Breast epithelium (tissue), 4 donors: ENCODE measurements at regions not wholly inside any gene's neighbourhood (a gene's known extent, or its start where the extent isn't known, plus 50 kb on each side); places are given as distances from the start of the nearest gene placed in this dataset.
"Not testable (repeated sequence)": the region's sequence is repeated elsewhere in the genome, so short reads cannot be mapped to it uniquely, and the experiment has no call there.

ENCODE experiments used
- DNase-seq, 2 donors: peaks; one replicate each; pipeline ENCODE4 v3.0.0-alpha.2; 2019; ENCODE audit warnings: low spot score in 2 of 2
- H3K27ac ChIP-seq, 2 donors: fragments of 200-600 bp; sonication (generic) in 1 of 2; one replicate each; pipeline ENCODE4 v1.5.1; 2016 to 2019; ENCODE audit warnings: mild to moderate bottlenecking in 1 of 2
- H3K27me3 ChIP-seq, 2 donors: fragments of 200-600 bp; sonication (generic) in 1 of 2; one replicate each; pipeline versions ENCODE4 v1.5.1 to v1.6.0; 2017 to 2019; ENCODE audit warnings: control low read depth in 1 of 2, mild to moderate bottlenecking in 1 of 2
- H3K36me3 ChIP-seq: fragments of 200-600 bp; one replicate; pipeline ENCODE4 v1.5.1; 2019
- H3K4me1 ChIP-seq, 2 donors: fragments of 200-600 bp; sonication (generic); one replicate each; pipeline ENCODE4 v1.5.1; 2016 to 2019; ENCODE audit warnings: control low read depth in 1 of 2
- H3K4me3 ChIP-seq, 3 donors: fragments of 200-600 bp; sonication (generic); 1 replicate in 2 of 3; 2 replicates in 1 of 3; pipeline ENCODE4 v1.5.1; 2016 to 2019; ENCODE audit warnings: mild to moderate bottlenecking in 3 of 3, moderate library complexity in 2 of 3
- H3K9me3 ChIP-seq, 2 donors: fragments of 200-600 bp; sonication (generic) in 1 of 2; one replicate each; pipeline ENCODE4 v1.5.1; 2016 to 2019; ENCODE audit warnings: control low read depth in 1 of 2
- CTCF ChIP-seq, 3 donors: fragments of 450-650 bp; IDR thresholded peaks; one replicate each; pipeline ENCODE4 v1.5.1; 2016 to 2017; ENCODE audit warnings: antibody characterized with exemption in 3 of 3, mild to moderate bottlenecking in 3 of 3, moderate library complexity in 3 of 3
- intact Hi-C: fragments of 100-400 bp; cut with DNase I; formaldehyde crosslinking; loops from one replicate; pipeline ENCODE4 v1.15.1; 2023; ENCODE audit warnings: low total_unique reads

GRCh38 chr16:16593156-16593863 lies 214.4 kb downstream of the NPIPA7 start:
- H3K4me1 ChIP-seq, intact Hi-C loops, H3K27ac ChIP-seq, H3K36me3 ChIP-seq, H3K4me3 ChIP-seq, H3K9me3 ChIP-seq, H3K27me3 ChIP-seq: not testable (repeated sequence)
- peak in 2 of 3 donors; percentile 45 to 58 for TF ChIP-seq CTCF (IDR thresholded peaks at IDR 0.05)
- DNase-seq, result peak in 1 of 2 donors; percentile 27

- H3K27me3 ChIP-seq, H3K27ac ChIP-seq, H3K36me3 ChIP-seq, H3K4me1 ChIP-seq, H3K9me3 ChIP-seq, intact Hi-C loops, H3K4me3 ChIP-seq, DNase-seq: not testable (repeated sequence)
Observed at GRCh38 chr16:16595029-16595718, 216.2 kb downstream of the NPIPA7 start.

- H3K36me3 ChIP-seq, H3K27ac ChIP-seq, H3K27me3 ChIP-seq, H3K4me3 ChIP-seq, intact Hi-C loops, H3K9me3 ChIP-seq, DNase-seq, H3K4me1 ChIP-seq: not testable (repeated sequence)
Observed at GRCh38 chr16:16601239-16601638, 222.3 kb downstream of the NPIPA7 start.

DNA sequence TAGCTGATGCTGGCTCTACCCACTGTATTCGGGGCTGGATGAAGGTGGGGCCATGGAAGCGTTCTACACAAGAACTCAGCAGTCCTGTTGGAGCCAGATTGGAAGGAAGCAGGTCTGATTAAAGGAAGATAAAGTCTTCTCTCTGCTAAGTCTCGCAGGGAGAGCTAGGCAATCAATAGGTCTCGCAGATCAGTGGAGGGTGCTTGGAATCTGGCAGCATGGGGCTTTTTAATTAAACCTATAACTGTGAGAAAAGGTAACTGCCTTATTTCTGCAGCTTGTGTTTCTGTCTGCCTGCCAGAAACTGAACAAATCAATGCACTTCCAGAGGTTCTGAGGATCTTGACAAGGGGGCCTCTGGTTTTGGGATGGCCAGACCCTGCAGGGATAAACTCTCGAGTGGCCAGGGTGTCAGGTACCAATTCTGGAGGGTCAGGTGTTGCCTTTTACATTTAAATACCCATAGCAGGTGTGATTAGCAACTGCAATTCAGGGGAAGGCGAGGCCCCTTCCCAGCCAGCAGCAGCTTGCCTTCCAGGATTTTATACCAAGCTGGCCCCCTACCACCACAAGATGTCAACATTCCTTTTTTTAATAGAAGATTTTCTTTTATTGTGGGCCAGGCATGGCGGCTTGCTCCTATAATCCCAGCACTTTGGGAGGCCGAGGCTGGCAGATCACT lies 228.6 kb downstream of the NPIPA7 start:
- H3K27ac ChIP-seq, H3K4me3 ChIP-seq, H3K36me3 ChIP-seq, H3K27me3 ChIP-seq, DNase-seq, intact Hi-C loops, H3K4me1 ChIP-seq, H3K9me3 ChIP-seq: not testable (repeated sequence)

- H3K9me3 ChIP-seq, H3K36me3 ChIP-seq, DNase-seq, intact Hi-C loops, H3K4me1 ChIP-seq, H3K27me3 ChIP-seq, H3K4me3 ChIP-seq, H3K27ac ChIP-seq: not testable (repeated sequence)
Observed at GRCh38 chr16:16609627-16610026, 230.7 kb downstream of the NPIPA7 start.

DNA sequence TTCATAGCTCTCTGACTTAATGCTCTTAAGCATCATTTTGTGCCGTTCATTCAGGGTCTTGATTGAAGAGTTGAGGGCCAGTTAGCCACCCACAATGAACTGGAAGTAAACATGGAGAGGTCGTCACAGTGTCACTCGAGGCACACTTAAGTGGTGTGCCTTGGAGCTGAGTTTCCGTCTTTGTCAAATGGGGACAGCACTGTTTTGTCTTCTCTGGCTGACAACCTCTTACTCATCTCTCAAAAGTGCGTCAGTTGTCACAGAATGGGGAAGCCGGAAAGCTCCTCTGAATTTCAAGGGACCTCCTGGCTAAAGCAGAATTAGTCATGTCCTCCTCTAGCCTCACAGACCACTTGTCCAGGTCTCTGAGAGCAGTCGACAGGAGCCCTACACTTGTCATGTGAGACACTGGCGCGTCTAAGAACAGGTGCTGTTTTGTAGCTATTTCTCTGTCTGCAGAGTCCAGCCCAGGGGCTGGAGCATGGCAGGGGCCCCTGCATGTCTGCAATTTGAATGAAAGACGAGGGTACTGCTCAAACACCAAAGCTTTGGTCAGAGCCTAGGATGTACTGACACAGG lies 231.5 kb downstream of the NPIPA7 start:
- intact Hi-C loops, H3K9me3 ChIP-seq: not testable (repeated sequence)

DNA sequence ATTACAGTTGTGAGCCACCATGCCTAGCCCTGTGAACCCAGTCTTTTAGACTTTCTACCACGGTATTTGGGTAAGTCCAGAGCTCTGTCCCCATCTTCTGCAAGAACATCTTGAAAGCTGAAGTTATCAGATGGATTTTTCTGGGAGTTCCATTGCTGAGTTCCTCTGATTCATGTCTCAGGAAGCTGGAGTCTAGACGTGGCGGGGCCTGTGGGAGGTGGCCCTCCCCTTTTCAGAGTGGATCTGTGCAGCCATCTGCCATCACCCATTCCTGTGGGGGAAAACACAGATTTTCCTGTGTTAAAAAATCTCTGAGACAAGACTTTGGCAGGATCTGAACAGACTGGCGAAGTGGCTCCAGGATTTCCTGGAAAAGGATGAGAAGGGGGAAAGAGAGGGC lies 234.3 kb downstream of the NPIPA7 start:
- H3K27ac ChIP-seq, H3K4me3 ChIP-seq, H3K9me3 ChIP-seq, H3K4me1 ChIP-seq, DNase-seq, H3K36me3 ChIP-seq, H3K27me3 ChIP-seq, intact Hi-C loops: not testable (repeated sequence)

More for the DNA sequence above, 231.5 kb downstream of the NPIPA7 start:
- H3K27me3 ChIP-seq, H3K4me1 ChIP-seq, H3K4me3 ChIP-seq, DNase-seq, H3K36me3 ChIP-seq, H3K27ac ChIP-seq: not testable (repeated sequence)

- intact Hi-C loops, H3K27me3 ChIP-seq, H3K9me3 ChIP-seq, DNase-seq, H3K27ac ChIP-seq, H3K4me3 ChIP-seq, H3K4me1 ChIP-seq, H3K36me3 ChIP-seq: not testable (repeated sequence)
Observed at GRCh38 chr16:16614484-16614883, 235.5 kb downstream of the NPIPA7 start.

DNA sequence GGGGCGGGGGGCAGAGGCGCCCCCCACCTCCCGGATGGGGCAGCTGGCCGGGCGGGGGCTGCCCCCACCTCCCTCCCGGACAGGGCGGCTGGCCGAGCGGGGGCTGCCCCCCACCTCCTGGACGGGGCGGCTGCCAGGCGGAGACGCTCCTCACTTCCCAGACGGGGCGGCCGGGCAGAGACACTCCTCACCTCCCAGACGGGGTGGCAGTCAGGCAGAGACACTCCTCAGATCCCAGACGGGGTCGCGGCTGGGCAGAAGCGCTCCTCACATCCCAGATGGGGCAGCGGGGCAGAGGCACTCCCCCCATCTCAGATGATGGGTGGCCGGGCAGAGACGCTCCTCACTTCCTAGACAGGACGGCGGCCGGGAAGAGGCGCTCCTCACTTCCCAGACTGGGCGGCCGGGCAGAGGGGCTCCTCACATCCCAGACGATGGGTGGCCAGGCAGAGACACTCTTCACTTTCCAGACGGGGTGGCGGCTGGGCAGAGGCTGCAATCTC lies 240.1 kb downstream of the NPIPA7 start:
- H3K27ac ChIP-seq, H3K4me1 ChIP-seq, H3K27me3 ChIP-seq, H3K4me3 ChIP-seq, H3K36me3 ChIP-seq, intact Hi-C loops, H3K9me3 ChIP-seq, DNase-seq: not testable (repeated sequence)

- DNase-seq, H3K36me3 ChIP-seq, H3K27ac ChIP-seq, H3K27me3 ChIP-seq, H3K9me3 ChIP-seq, H3K4me3 ChIP-seq, intact Hi-C loops, H3K4me1 ChIP-seq: not testable (repeated sequence)
Observed at GRCh38 chr16:16624367-16624766, 245.4 kb downstream of the NPIPA7 start.

DNA sequence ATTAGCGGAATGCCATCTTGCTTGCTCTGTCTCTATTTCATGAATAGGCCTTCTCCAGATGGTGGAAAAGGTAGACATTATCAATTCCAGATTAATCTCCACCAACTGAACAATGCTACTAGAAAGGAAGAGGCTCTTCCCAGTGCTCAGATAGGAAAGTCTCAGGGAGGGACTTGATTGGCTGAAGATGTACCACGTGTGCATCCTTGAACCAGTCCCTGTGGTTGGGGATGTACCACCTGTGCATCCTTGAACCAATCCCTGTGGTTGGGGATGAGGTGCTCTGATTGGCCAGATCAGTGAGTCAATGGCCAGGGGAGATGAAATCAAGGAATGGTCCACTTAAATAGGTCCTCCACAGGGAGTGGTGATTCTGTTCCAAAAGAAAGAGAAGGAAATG lies 246.2 kb downstream of the NPIPA7 start:
- intact Hi-C loops, H3K27ac ChIP-seq, DNase-seq, H3K4me1 ChIP-seq, H3K27me3 ChIP-seq, H3K4me3 ChIP-seq, H3K36me3 ChIP-seq, H3K9me3 ChIP-seq: not testable (repeated sequence)

DNA sequence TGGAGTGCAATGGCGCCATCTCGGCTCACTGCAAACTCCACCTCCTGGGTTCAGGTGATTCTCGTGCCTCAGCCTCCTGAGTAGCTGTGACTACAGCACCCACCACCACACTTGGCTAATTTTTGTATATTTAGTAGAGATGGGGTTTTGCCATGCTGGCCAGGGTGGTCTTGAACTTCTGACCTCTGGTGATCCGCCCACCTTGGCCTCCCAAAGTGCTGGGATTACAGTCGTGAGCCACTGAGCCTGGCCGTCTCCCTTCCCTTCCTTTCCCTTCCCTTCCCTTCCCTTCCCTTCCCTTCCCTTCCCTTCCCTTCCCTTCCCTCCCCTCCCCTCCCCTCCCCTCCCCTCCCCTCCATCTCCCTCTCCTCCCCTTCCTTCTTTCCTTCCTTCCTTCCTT lies 248.9 kb downstream of the NPIPA7 start:
- H3K36me3 ChIP-seq, H3K9me3 ChIP-seq, H3K27ac ChIP-seq, H3K4me3 ChIP-seq, intact Hi-C loops, H3K27me3 ChIP-seq, H3K4me1 ChIP-seq, DNase-seq: not testable (repeated sequence)
